Erythroblast (primary cell): ENCODE measurements at regions not wholly inside any gene's neighbourhood (a gene's known extent, or its start where the extent isn't known, plus 50 kb on each side); places are given as distances from the start of the nearest gene placed in this dataset.

ENCODE experiments used
- GATA1 ChIP-seq: IDR thresholded peaks from 2 replicates; pipeline ENCODE4 v1.6.1; 2011; ENCODE audit warnings: low read depth, mild to moderate bottlenecking, control low read depth, low read length, moderate library complexity
- POLR2A ChIP-seq: IDR thresholded peaks from 2 replicates; pipeline ENCODE4 v1.6.1; 2011; ENCODE audit warnings: mild to moderate bottlenecking, low read length

GRCh38 chr2:64202206-64202845, 58.1 kb upstream of the PELI1 start:
- TF ChIP-seq POLR2A (no peak), GATA1 (no peak)
